H9 (cell line): ENCODE measurements at regions not wholly inside any gene's neighbourhood (a gene's known extent, or its start where the extent isn't known, plus 50 kb on each side); places are given as distances from the start of the nearest gene placed in this dataset.

Experiments
- DNase-seq: peaks from one replicate; pipeline ENCODE4 v3.0.0-alpha.2; 2017
- H2AFZ ChIP-seq: one replicate; pipeline ENCODE4 v1.6.1; 2013; ENCODE audit warnings: mild to moderate bottlenecking, low read length, control low read depth, moderate library complexity
- H2AK5ac ChIP-seq: 2 replicates; pipeline ENCODE4 v1.6.1; 2013; ENCODE audit warnings: low read length, control low read depth, mixed read lengths; ENCODE audit not compliant: insufficient read length
- H2BK120ac ChIP-seq: one replicate; pipeline ENCODE4 v1.6.1; 2013; ENCODE audit warnings: low read depth, mild to moderate bottlenecking, low read length, control low read depth, inconsistent platforms; ENCODE audit not compliant: poor library complexity, severe bottlenecking
- H2BK12ac ChIP-seq: 2 replicates; pipeline ENCODE4 v1.6.1; 2013; ENCODE audit warnings: low read length, control low read depth, mixed read lengths, low read depth; ENCODE audit not compliant: insufficient read length
- H2BK15ac ChIP-seq: 2 replicates; pipeline ENCODE4 v1.6.1; 2013; ENCODE audit warnings: low read depth, low read length, control low read depth
- H2BK20ac ChIP-seq: one replicate; pipeline ENCODE4 v1.6.1; 2013; ENCODE audit warnings: low read depth, mild to moderate bottlenecking, low read length, control low read depth, inconsistent platforms; ENCODE audit not compliant: poor library complexity, severe bottlenecking
- H2BK5ac ChIP-seq: 2 replicates; pipeline ENCODE4 v1.6.1; 2013; ENCODE audit warnings: low read length, control low read depth, mixed read lengths; ENCODE audit not compliant: insufficient read length
- H3K14ac ChIP-seq: 2 replicates; pipeline ENCODE4 v1.6.1; 2013; ENCODE audit warnings: low read length, control low read depth; ENCODE audit not compliant: insufficient read depth
- H3K18ac ChIP-seq: 2 replicates; pipeline ENCODE4 v1.6.1; 2013; ENCODE audit warnings: low read depth, mild to moderate bottlenecking, mixed read lengths, low read length, control low read depth; ENCODE audit not compliant: insufficient read length
- H3K23ac ChIP-seq: 2 replicates; pipeline ENCODE4 v1.6.1; 2013; ENCODE audit warnings: low read length, control low read depth, mixed read lengths, low read depth; ENCODE audit not compliant: insufficient read length
- H3K23me2 ChIP-seq: 2 replicates; pipeline ENCODE4 v1.6.1; 2013; ENCODE audit warnings: low read depth, mild to moderate bottlenecking, mixed read lengths, low read length, control low read depth; ENCODE audit not compliant: insufficient read length, poor library complexity, severe bottlenecking
- H3K27ac ChIP-seq: 2 replicates; pipeline ENCODE4 v1.5.1; 2013; ENCODE audit warnings: low read length, control low read depth, mixed read lengths, low read depth; ENCODE audit not compliant: insufficient read length
- H3K27me3 ChIP-seq: 2 replicates; pipeline ENCODE4 v1.6.1; 2013; ENCODE audit warnings: low read length, control low read depth, inconsistent platforms; ENCODE audit not compliant: insufficient read depth
- H3K4ac ChIP-seq: 2 replicates; pipeline ENCODE4 v1.6.1; 2013; ENCODE audit warnings: low read depth, mild to moderate bottlenecking, control low read depth, inconsistent platforms, low read length, moderate library complexity
- H3K4me1 ChIP-seq: 2 replicates; pipeline ENCODE4 v1.6.1; 2013; ENCODE audit warnings: low read length, control low read depth, inconsistent platforms; ENCODE audit not compliant: insufficient read depth
- H3K4me2 ChIP-seq: 2 replicates; pipeline ENCODE4 v1.6.1; 2013; ENCODE audit warnings: low read length, control low read depth, mixed read lengths; ENCODE audit not compliant: insufficient read length, insufficient read depth
- H3K56ac ChIP-seq: 2 replicates; pipeline ENCODE4 v1.6.1; 2013; ENCODE audit warnings: low read depth, mild to moderate bottlenecking, mixed read lengths, low read length, control low read depth; ENCODE audit not compliant: insufficient read length
- H3K79me1 ChIP-seq: 2 replicates; pipeline ENCODE4 v1.6.1; 2013; ENCODE audit warnings: low read depth, mild to moderate bottlenecking, moderate library complexity, low read length, control low read depth, inconsistent platforms; ENCODE audit not compliant: insufficient read depth, poor library complexity, severe bottlenecking
- H3K79me2 ChIP-seq: 2 replicates; pipeline ENCODE4 v1.6.1; 2013; ENCODE audit warnings: low read length, control low read depth, inconsistent platforms; ENCODE audit not compliant: insufficient read depth
- H3K9ac ChIP-seq: 2 replicates; pipeline ENCODE4 v1.6.1; 2013; ENCODE audit warnings: low read length, control low read depth, mixed read lengths; ENCODE audit not compliant: insufficient read length; ENCODE audit errors: extremely low read depth
- H3K9me3 ChIP-seq: one replicate; pipeline ENCODE4 v1.6.1; 2013; ENCODE audit warnings: low read depth, low read length, inconsistent platforms; ENCODE audit not compliant: control insufficient read depth
- H3T11ph ChIP-seq: one replicate; pipeline ENCODE4 v1.6.1; 2013; ENCODE audit warnings: mild to moderate bottlenecking, low read length, control low read depth, inconsistent platforms
- H4K20me1 ChIP-seq: one replicate; pipeline ENCODE4 v1.6.1; 2013; ENCODE audit not compliant: control insufficient read depth, insufficient read length, insufficient read depth
- H4K5ac ChIP-seq: 2 replicates; pipeline ENCODE4 v1.6.1; 2013; ENCODE audit warnings: low read depth, mild to moderate bottlenecking, mixed read lengths, low read length, control low read depth; ENCODE audit not compliant: insufficient read length
- H4K8ac ChIP-seq: replicated peaks from 2 replicates; pipeline ENCODE4 v1.6.1; 2013; ENCODE audit warnings: low read length, control low read depth, mixed read lengths, low read depth; ENCODE audit not compliant: insufficient read length
- H4K91ac ChIP-seq: 2 replicates; pipeline ENCODE4 v1.6.1; 2013; ENCODE audit warnings: low read depth, mild to moderate bottlenecking, moderate library complexity, mixed read lengths, low read length, control low read depth; ENCODE audit not compliant: insufficient read length
- H3K27ac Mint-ChIP-seq, 3 experiments: 2 replicates in 2 of 3; 3 replicates in 1 of 3; pipeline ENCODE4 v1.8.0; 2020 to 2021; ENCODE audit warnings: mixed read lengths in 3 of 3, mild to moderate bottlenecking in 1 of 3, moderate library complexity in 1 of 3
- H3K27me3 Mint-ChIP-seq: 2 replicates; pipeline ENCODE4 v1.8.0; 2021; ENCODE audit warnings: low read depth, mild to moderate bottlenecking, moderate library complexity, mixed read lengths
- H3K36me3 Mint-ChIP-seq, 3 experiments: 2 replicates in 2 of 3; 3 replicates in 1 of 3; pipeline ENCODE4 v1.8.0; 2020 to 2021; ENCODE audit warnings: low read depth in 3 of 3, mixed read lengths in 3 of 3; ENCODE audit not compliant: insufficient read depth in 1 of 3
- H3K4me1 Mint-ChIP-seq, 2 experiments: 2 replicates each; pipeline ENCODE4 v1.8.0; 2020; ENCODE audit warnings: mixed read lengths in 2 of 2
- H3K4me3 Mint-ChIP-seq, 2 experiments: 2 replicates in 1 of 2; 3 replicates in 1 of 2; pipeline ENCODE4 v1.8.0; 2020 to 2021; ENCODE audit warnings: mild to moderate bottlenecking in 2 of 2, mixed read lengths in 2 of 2, moderate library complexity in 1 of 2
- H3K9me3 Mint-ChIP-seq, 2 experiments: 2 replicates in 1 of 2; 3 replicates in 1 of 2; pipeline ENCODE4 v1.8.0; 2020; ENCODE audit warnings: mild to moderate bottlenecking in 2 of 2, mixed read lengths in 2 of 2, moderate library complexity in 1 of 2
- CTCF ChIP-seq: fragments of 200-600 bp; sonication (generic); conservative IDR thresholded peaks from 3 replicates; pipeline ENCODE4 v1.8.0; 2021; ENCODE audit warnings: antibody characterized with exemption, mild to moderate bottlenecking
- WGBS: extraction: QIAGEN DNeasy Blood & Tissue Kit; methylation state at CpG from one replicate; pipeline ENCODE4 v1.1.7; 2013; ENCODE audit warnings: missing lambda C conversion rate, low lambda C conversion rate, mixed read lengths; ENCODE audit not compliant: insufficient read length; ENCODE audit errors: extremely low coverage; 5-methylcytosine and 5-hydroxymethylcytosine counted together

GRCh38 chr1:209455661-209456358, 127.7 kb upstream of the CAMK1G start:
- WGBS: no CpG with 5 or more reads among the region's 6 CpGs
- Mint-ChIP-seq H3K36me3 (peaks cover under 1 to 73% (median 4%) of the 10 kb centered on the region in 3 experiments; a peak in 3 of 7 replicates), H3K27ac (peak overlapping the region in 1 of 3 experiments; percentile 31; a peak in 1 of 7 replicates), H3K4me3 (no peak overlapping the region), H3K4me1 (peaks cover 12 to 52% of the 10 kb centered on the region in 2 experiments), H3K9me3 (peaks cover 5 to 10% of the 10 kb centered on the region in 2 experiments), H3K27me3 (peaks cover 2% of the 10 kb centered on the region)
- no peak overlapping the region for H3K9ac ChIP-seq
- no peak overlapping the region for H3K14ac ChIP-seq
- no peak overlapping the region for H2BK12ac ChIP-seq
- no peak for DNase-seq
- H4K91ac ChIP-seq: no peak overlapping the region
- H2AFZ ChIP-seq: no peak overlapping the region
- H3K79me1 ChIP-seq: no peaks in the 10 kb centered on the region
- no peaks in the 10 kb centered on the region for H3K23me2 ChIP-seq
- no peak overlapping the region for H3K4me2 ChIP-seq
- no peaks in the 10 kb centered on the region for H3K79me2 ChIP-seq
- H4K5ac ChIP-seq: no peak overlapping the region
- TF ChIP-seq CTCF: no peak
- no peak overlapping the region for H4K8ac ChIP-seq
- H3T11ph ChIP-seq: no peak overlapping the region
- no peak overlapping the region for H2AK5ac ChIP-seq
- no peaks in the 10 kb centered on the region for H4K20me1 ChIP-seq
- peaks cover 6% of the 10 kb centered on the region for H3K9me3 ChIP-seq
- no peak overlapping the region for H3K23ac ChIP-seq
- no peak overlapping the region for H3K56ac ChIP-seq
- H2BK5ac ChIP-seq: no peak overlapping the region
- H3K27ac ChIP-seq: no peak overlapping the region
- no peaks in the 10 kb centered on the region for H3K4me1 ChIP-seq
- no peak overlapping the region for H2BK20ac ChIP-seq
- no peaks in the 10 kb centered on the region for H3K27me3 ChIP-seq
- H3K4ac ChIP-seq: no peak overlapping the region
- H2BK120ac ChIP-seq: no peak overlapping the region
- no peak overlapping the region for H3K18ac ChIP-seq
- H2BK15ac ChIP-seq: no peak overlapping the region
